DOHH2 (cell line): ENCODE measurements at regions not wholly inside any gene's neighbourhood (a gene's known extent, or its start where the extent isn't known, plus 50 kb on each side); places are given as distances from the start of the nearest gene placed in this dataset.

Experiments
- H3F3A ChIP-seq: fragments of 200-600 bp; sonication (generic), shearing (Covaris generic); 2 replicates; pipeline ENCODE4 v1.6.0; 2016; ENCODE audit warnings: antibody characterized with exemption, mild to moderate bottlenecking; ENCODE audit not compliant: control insufficient read depth, insufficient read depth
- H3K27ac ChIP-seq: fragments of 200-600 bp; sonication (generic); 2 replicates; pipeline ENCODE4 v1.5.1; 2014; ENCODE audit warnings: low read depth, mild to moderate bottlenecking, low read length, moderate library complexity
- H3K27me3 ChIP-seq: fragments of 200-600 bp; sonication (generic); 2 replicates; pipeline ENCODE4 v1.6.1; 2014; ENCODE audit warnings: mild to moderate bottlenecking, low read length, mixed read lengths; ENCODE audit not compliant: control insufficient read depth
- H3K36me3 ChIP-seq: fragments of 200-600 bp; sonication (generic); 2 replicates; pipeline ENCODE4 v1.6.1; 2014; ENCODE audit warnings: mild to moderate bottlenecking, low read length, moderate library complexity, mixed read lengths; ENCODE audit not compliant: control insufficient read depth
- H3K4me1 ChIP-seq: fragments of 200-600 bp; sonication (generic); 2 replicates; pipeline ENCODE4 v1.6.1; 2014; ENCODE audit warnings: mild to moderate bottlenecking, low read length, mixed read lengths; ENCODE audit not compliant: control insufficient read depth
- H3K4me2 ChIP-seq: fragments of 200-600 bp; sonication (generic); 2 replicates; pipeline ENCODE4 v1.6.0; 2014; ENCODE audit warnings: mild to moderate bottlenecking, low read length, moderate library complexity
- H3K4me3 ChIP-seq: fragments of 200-600 bp; sonication (generic); 2 replicates; pipeline ENCODE4 v1.5.1; 2014; ENCODE audit warnings: mild to moderate bottlenecking, low read length, mixed read lengths
- H3K79me2 ChIP-seq: fragments of 200-600 bp; sonication (generic); 2 replicates; pipeline ENCODE4 v1.6.1; 2014; ENCODE audit warnings: mild to moderate bottlenecking, low read length, mixed read lengths; ENCODE audit not compliant: control insufficient read depth
- H3K9me2 ChIP-seq: fragments of 200-600 bp; sonication (generic); replicated peaks from 2 replicates; pipeline ENCODE4 v1.6.1; 2014; ENCODE audit warnings: mild to moderate bottlenecking, low read length, mixed read lengths; ENCODE audit not compliant: control insufficient read depth
- H3K9me3 ChIP-seq: fragments of 200-600 bp; sonication (generic); 2 replicates; pipeline ENCODE4 v1.6.1; 2014; ENCODE audit warnings: antibody characterized with exemption, low read length, mixed read lengths; ENCODE audit not compliant: control insufficient read depth, insufficient read depth
- H4K20me1 ChIP-seq: fragments of 200-600 bp; sonication (generic); 2 replicates; pipeline ENCODE4 v1.6.0; 2014; ENCODE audit warnings: low read depth, mild to moderate bottlenecking, antibody characterized with exemption, low read length, moderate library complexity; ENCODE audit not compliant: control insufficient read depth, insufficient read depth
- EZH2phosphoT487 ChIP-seq: fragments of 200-600 bp; sonication (generic); IDR thresholded peaks from 2 replicates; pipeline ENCODE4 v1.6.1; 2017; ENCODE audit warnings: borderline replicate concordance, mild to moderate bottlenecking, antibody characterized with exemption, low read length, moderate library complexity, mixed read lengths
- TF ChIP-seq, protein P1 (sequence below): fragments of 200-600 bp; sonication (generic); IDR thresholded peaks from one replicate; pipeline ENCODE4 v1.5.1; 2014; ENCODE audit warnings: antibody characterized with exemption, mild to moderate bottlenecking, low read depth, low read length; ENCODE audit not compliant: poor library complexity, severe bottlenecking

DNA sequence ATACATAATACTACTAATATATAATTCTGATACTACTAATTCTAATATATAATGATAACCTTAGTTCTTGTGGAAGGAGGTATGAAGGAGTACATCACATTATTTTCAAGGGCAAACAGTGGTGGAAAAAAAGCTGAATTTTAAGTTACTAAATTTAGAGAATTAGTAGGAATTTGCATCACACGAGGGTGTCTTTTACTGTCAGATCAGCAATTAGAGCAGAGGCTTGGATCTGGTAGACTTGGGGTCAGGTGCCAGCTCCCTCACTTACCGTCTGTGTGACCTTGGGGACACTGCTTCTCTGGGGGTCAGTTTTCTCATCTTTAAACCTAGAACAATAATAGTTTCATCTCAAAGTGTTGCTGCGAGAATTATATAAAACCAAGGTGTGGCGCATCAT, 114.1 kb upstream of the NEDD4L start:
- Histone ChIP-seq H3K9me3 (no peaks in the 10 kb centered on the region), H3K27me3 (no peaks in the 10 kb centered on the region), H3K4me2 (no peak overlapping the region), H3K79me2 (no peaks in the 10 kb centered on the region), H4K20me1 (no peaks in the 10 kb centered on the region), H3K9me2 (no peaks in the 10 kb centered on the region), H3K27ac (no peak overlapping the region), H3K4me1 (peaks cover 25% of the 10 kb centered on the region), H3K4me3 (no peak overlapping the region), H3K36me3 (no peaks in the 10 kb centered on the region), H3F3A (no peaks in the 10 kb centered on the region)
- TF ChIP-seq, protein P1, sequence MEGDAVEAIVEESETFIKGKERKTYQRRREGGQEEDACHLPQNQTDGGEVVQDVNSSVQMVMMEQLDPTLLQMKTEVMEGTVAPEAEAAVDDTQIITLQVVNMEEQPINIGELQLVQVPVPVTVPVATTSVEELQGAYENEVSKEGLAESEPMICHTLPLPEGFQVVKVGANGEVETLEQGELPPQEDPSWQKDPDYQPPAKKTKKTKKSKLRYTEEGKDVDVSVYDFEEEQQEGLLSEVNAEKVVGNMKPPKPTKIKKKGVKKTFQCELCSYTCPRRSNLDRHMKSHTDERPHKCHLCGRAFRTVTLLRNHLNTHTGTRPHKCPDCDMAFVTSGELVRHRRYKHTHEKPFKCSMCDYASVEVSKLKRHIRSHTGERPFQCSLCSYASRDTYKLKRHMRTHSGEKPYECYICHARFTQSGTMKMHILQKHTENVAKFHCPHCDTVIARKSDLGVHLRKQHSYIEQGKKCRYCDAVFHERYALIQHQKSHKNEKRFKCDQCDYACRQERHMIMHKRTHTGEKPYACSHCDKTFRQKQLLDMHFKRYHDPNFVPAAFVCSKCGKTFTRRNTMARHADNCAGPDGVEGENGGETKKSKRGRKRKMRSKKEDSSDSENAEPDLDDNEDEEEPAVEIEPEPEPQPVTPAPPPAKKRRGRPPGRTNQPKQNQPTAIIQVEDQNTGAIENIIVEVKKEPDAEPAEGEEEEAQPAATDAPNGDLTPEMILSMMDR, result no peak
- no peak for TF ChIP-seq EZH2phosphoT487

GRCh38 chr18:57928466-57928865, 115.6 kb upstream of the NEDD4L start:
- Histone ChIP-seq H4K20me1 (no peaks in the 10 kb centered on the region), H3K27me3 (no peaks in the 10 kb centered on the region), H3K9me2 (no peaks in the 10 kb centered on the region), H3K9me3 (no peaks in the 10 kb centered on the region), H3K79me2 (no peaks in the 10 kb centered on the region), H3F3A (no peaks in the 10 kb centered on the region), H3K36me3 (no peaks in the 10 kb centered on the region), H3K4me3 (no peak overlapping the region), H3K27ac (no peak overlapping the region), H3K4me1 (peaks cover 25% of the 10 kb centered on the region), H3K4me2 (no peak overlapping the region)
- TF ChIP-seq, protein P1, result no peak
- TF ChIP-seq EZH2phosphoT487, result no peak

DNA sequence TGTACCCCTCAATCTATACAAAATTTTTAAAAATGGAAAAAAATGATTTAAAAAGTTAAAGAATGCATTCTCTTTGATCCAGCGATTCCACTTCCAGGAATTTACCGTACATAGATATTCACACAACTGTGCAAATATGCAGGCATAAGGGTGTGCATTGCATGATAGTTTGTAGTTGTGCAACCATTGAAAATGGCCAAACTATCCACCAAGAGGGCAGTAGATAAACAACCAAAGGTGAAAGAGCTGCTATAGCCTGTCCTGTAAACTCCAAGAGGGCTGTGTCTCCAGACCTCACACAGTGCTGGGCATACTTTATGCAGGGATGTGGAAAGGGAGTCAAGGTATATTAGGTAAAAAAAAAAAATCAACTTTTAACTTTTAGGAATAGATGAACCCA, 116.5 kb upstream of the NEDD4L start:
- no peaks in the 10 kb centered on the region for H3K27me3 ChIP-seq
- no peaks in the 10 kb centered on the region for H4K20me1 ChIP-seq
- no peaks in the 10 kb centered on the region for H3K36me3 ChIP-seq
- no peak overlapping the region for H3K27ac ChIP-seq
- no peaks in the 10 kb centered on the region for H3K9me2 ChIP-seq
- peaks cover 25% of the 10 kb centered on the region for H3K4me1 ChIP-seq
- H3K4me2 ChIP-seq, result no peak overlapping the region
- no peak overlapping the region for H3K4me3 ChIP-seq
- H3K79me2 ChIP-seq, result no peaks in the 10 kb centered on the region
- TF ChIP-seq, protein P1, result no peak
- no peak for TF ChIP-seq EZH2phosphoT487
- H3F3A ChIP-seq, result no peaks in the 10 kb centered on the region
- no peaks in the 10 kb centered on the region for H3K9me3 ChIP-seq

- no peak for TF ChIP-seq EZH2phosphoT487
- TF ChIP-seq, protein P1, result no peak
- H4K20me1 ChIP-seq, result no peaks in the 10 kb centered on the region
- no peak overlapping the region for H3K4me2 ChIP-seq
- H3K4me3 ChIP-seq, result no peak overlapping the region
- no peaks in the 10 kb centered on the region for H3K9me3 ChIP-seq
- H3F3A ChIP-seq, result no peaks in the 10 kb centered on the region
- H3K36me3 ChIP-seq, result no peaks in the 10 kb centered on the region
- H3K27ac ChIP-seq, result no peak overlapping the region
- peaks cover 8% of the 10 kb centered on the region for H3K4me1 ChIP-seq
- H3K79me2 ChIP-seq, result no peaks in the 10 kb centered on the region
- no peaks in the 10 kb centered on the region for H3K9me2 ChIP-seq
- no peaks in the 10 kb centered on the region for H3K27me3 ChIP-seq
Observed at GRCh38 chr18:57925706-57926105, 118.3 kb upstream of the NEDD4L start.
